Endothelial cell (in vitro differentiated cells): ENCODE measurements at regions not wholly inside any gene's neighbourhood (a gene's known extent, or its start where the extent isn't known, plus 50 kb on each side); places are given as distances from the start of the nearest gene placed in this dataset.
"Not testable (repeated sequence)": the region's sequence is repeated elsewhere in the genome, so short reads cannot be mapped to it uniquely, and the experiment has no call there.

Source experiments
- DNase-seq: peaks from one replicate; pipeline ENCODE4 v3.0.0; 2021; ENCODE audit warnings: low spot score
- H3K27ac Mint-ChIP-seq: one replicate; pipeline ENCODE4 v1.8.0; 2021; ENCODE audit warnings: mixed read lengths, inconsistent platforms; ENCODE audit not compliant: unreplicated experiment
- H3K27me3 Mint-ChIP-seq: one replicate; pipeline ENCODE4 v1.8.0; 2021; ENCODE audit warnings: mild to moderate bottlenecking, moderate library complexity, mixed read lengths, inconsistent platforms; ENCODE audit not compliant: unreplicated experiment
- H3K36me3 Mint-ChIP-seq: one replicate; pipeline ENCODE4 v1.8.0; 2021; ENCODE audit warnings: mild to moderate bottlenecking, low read depth, mixed read lengths, inconsistent platforms; ENCODE audit not compliant: unreplicated experiment
- H3K4me1 Mint-ChIP-seq: one replicate; pipeline ENCODE4 v1.8.0; 2021; ENCODE audit warnings: mild to moderate bottlenecking, mixed read lengths, inconsistent platforms; ENCODE audit not compliant: unreplicated experiment
- H3K4me3 Mint-ChIP-seq: one replicate; pipeline ENCODE4 v1.8.0; 2021; ENCODE audit warnings: mild to moderate bottlenecking, mixed read lengths, inconsistent platforms; ENCODE audit not compliant: unreplicated experiment
- H3K9me3 Mint-ChIP-seq: one replicate; pipeline ENCODE4 v1.8.0; 2021; ENCODE audit warnings: mixed read lengths, inconsistent platforms; ENCODE audit not compliant: unreplicated experiment
- CTCF ChIP-seq: fragments of 200-600 bp; sonication (generic); IDR thresholded peaks from one replicate; pipeline ENCODE4 v1.5.0; 2021; ENCODE audit warnings: antibody characterized with exemption; ENCODE audit not compliant: unreplicated experiment

GRCh38 chr6:76861403-76861802 is 601.9 kb downstream of the HTR1B start:
- no peaks in the 10 kb centered on the region for H3K27me3 Mint-ChIP-seq
- TF ChIP-seq CTCF = peak; percentile 59
- no peaks in the 10 kb centered on the region for H3K4me1 Mint-ChIP-seq
- no peak overlapping the region for H3K4me3 Mint-ChIP-seq
- no peaks in the 10 kb centered on the region for H3K36me3 Mint-ChIP-seq
- no peak overlapping the region for H3K27ac Mint-ChIP-seq
- no peaks in the 10 kb centered on the region for H3K9me3 Mint-ChIP-seq
- DNase-seq = peak; percentile 38

- H3K27ac Mint-ChIP-seq = no peak overlapping the region
- no peaks in the 10 kb centered on the region for H3K9me3 Mint-ChIP-seq
- peaks cover 12% of the 10 kb centered on the region for H3K4me1 Mint-ChIP-seq
- peaks cover 2% of the 10 kb centered on the region for H3K27me3 Mint-ChIP-seq
- no peak for TF ChIP-seq CTCF
- H3K4me3 Mint-ChIP-seq = no peak overlapping the region
- no peak for DNase-seq
- no peaks in the 10 kb centered on the region for H3K36me3 Mint-ChIP-seq
These were observed 607.2 kb downstream of the HTR1B start for GRCh38 chr6:76856065-76856464.

GRCh38 chr6:76852776-76853175 is 610.5 kb downstream of the HTR1B start:
- no peak for TF ChIP-seq CTCF
- Mint-ChIP-seq H3K9me3 (no peaks in the 10 kb centered on the region), H3K27ac (no peak overlapping the region), H3K4me1 (peaks cover 12% of the 10 kb centered on the region), H3K4me3 (no peak overlapping the region), H3K27me3 (peaks cover 2% of the 10 kb centered on the region), H3K36me3 (no peaks in the 10 kb centered on the region)
- no peak for DNase-seq

- not testable (repeated sequence) for H3K4me3 Mint-ChIP-seq, H3K36me3 Mint-ChIP-seq, H3K27me3 Mint-ChIP-seq, H3K9me3 Mint-ChIP-seq, H3K27ac Mint-ChIP-seq, DNase-seq
- peaks cover 12% of the 10 kb centered on the region for H3K4me1 Mint-ChIP-seq
These were observed 613.9 kb downstream of the HTR1B start for GRCh38 chr6:76849274-76849970.

- no peak overlapping the region for H3K27ac Mint-ChIP-seq
- no peaks in the 10 kb centered on the region for H3K4me1 Mint-ChIP-seq
- no peak for TF ChIP-seq CTCF
- H3K4me3 Mint-ChIP-seq = no peak overlapping the region
- H3K36me3 Mint-ChIP-seq = no peaks in the 10 kb centered on the region
- no peaks in the 10 kb centered on the region for H3K9me3 Mint-ChIP-seq
- no peak for DNase-seq
- no peaks in the 10 kb centered on the region for H3K27me3 Mint-ChIP-seq
These were observed 620.1 kb downstream of the HTR1B start for GRCh38 chr6:76843054-76843822.
